ENCODE measurements at regions not wholly inside any gene's neighbourhood (a gene's known extent, or its start where the extent isn't known, plus 50 kb on each side); places are given as distances from the start of the nearest gene placed in this dataset.
A peak's percentile ranks its signal among the peaks of the same experiment; 100 is the strongest.

- ChIA-PET POLR2A (no interaction called here), CTCF (interaction anchor here (1.5 kb wide), 1 partner anchor 12 kb away, joined by 3 read pairs; no protein-coding TSS in a partner anchor)
- ATAC-seq = no peak
- no peak for DNase-seq
- intact Hi-C loops (cut with micrococcal nuclease) = no loop called here
- Mint-ChIP-seq H3K4me3 (no peak overlapping the region), H3K27ac (no peak overlapping the region), H3K27me3 (no peaks in the 10 kb centered on the region), H3K9me3 (peaks cover 2% of the 10 kb centered on the region), H3K4me1 (ENCODE audit: low read depth) (no peaks in the 10 kb centered on the region), H3K36me3 (ENCODE audit: low read depth) (no peaks in the 10 kb centered on the region)
- TF ChIP-seq CTCF (IDR thresholded peaks at IDR 0.05) = no peak
Measured at GRCh38 chr1:239644604-239645003, 258.2 kb downstream of the CHRM3 start.

GRCh38 chr1:239647045-239647444 is 260.7 kb downstream of the CHRM3 start:
- no peaks in the 10 kb centered on the region for H3K27me3 Mint-ChIP-seq
- DNase-seq (peak; percentile 56), ATAC-seq (peak; percentile 43)
- intact Hi-C loops (cut with micrococcal nuclease) = no loop called here
- TF ChIP-seq CTCF (IDR thresholded peaks at IDR 0.05) = no peak
- H3K9me3 Mint-ChIP-seq = peaks cover 2% of the 10 kb centered on the region
- POLR2A ChIA-PET = no interaction called here
- H3K4me3 Mint-ChIP-seq = no peak overlapping the region
- no peaks in the 10 kb centered on the region for H3K4me1 Mint-ChIP-seq (ENCODE audit: low read depth)
- H3K27ac Mint-ChIP-seq = no peak overlapping the region
- CTCF ChIA-PET = no interaction called here
- no peaks in the 10 kb centered on the region for H3K36me3 Mint-ChIP-seq (ENCODE audit: low read depth)

- peak; percentile 86 for ATAC-seq
Measured at GRCh38 chr1:239647964-239648632, 261.7 kb downstream of the CHRM3 start.

GRCh38 chr1:239655023-239655422 is 268.7 kb downstream of the CHRM3 start:
- no peaks in the 10 kb centered on the region for H3K27me3 Mint-ChIP-seq
- no peak for TF ChIP-seq CTCF (IDR thresholded peaks at IDR 0.05)
- no peak for ATAC-seq
- DNase-seq = no peak
- POLR2A ChIA-PET = no interaction called here
- no peaks in the 10 kb centered on the region for H3K9me3 Mint-ChIP-seq
- CTCF ChIA-PET = no interaction called here
- H3K4me1 Mint-ChIP-seq (ENCODE audit: low read depth) = no peaks in the 10 kb centered on the region
- H3K4me3 Mint-ChIP-seq = no peak overlapping the region
- no peak overlapping the region for H3K27ac Mint-ChIP-seq
- intact Hi-C loops (cut with micrococcal nuclease) = no loop called here
- H3K36me3 Mint-ChIP-seq (ENCODE audit: low read depth) = no peaks in the 10 kb centered on the region

More at GRCh38 chr1:239647964-239648632, 261.7 kb downstream of the CHRM3 start:
- no peaks in the 10 kb centered on the region for H3K27me3 Mint-ChIP-seq
- ChIA-PET POLR2A (interaction anchor here (1.0 kb wide), 1 partner anchor 71 kb away, joined by 3 read pairs; no protein-coding TSS in a partner anchor), CTCF (interaction anchor here (1.2 to 1.7 kb wide), 2 partner anchors 18 to 250 kb away, joined by 3 to 4 read pairs; no protein-coding TSS in a partner anchor)
- no peak overlapping the region for H3K27ac Mint-ChIP-seq
- no peaks in the 10 kb centered on the region for H3K9me3 Mint-ChIP-seq
- no peaks in the 10 kb centered on the region for H3K36me3 Mint-ChIP-seq (ENCODE audit: low read depth)
- intact Hi-C loops (cut with micrococcal nuclease) = no loop called here
- TF ChIP-seq CTCF (IDR thresholded peaks at IDR 0.05) = no peak
- H3K4me1 Mint-ChIP-seq (ENCODE audit: low read depth) = no peaks in the 10 kb centered on the region
- DNase-seq = peak; percentile 8
- no peak overlapping the region for H3K4me3 Mint-ChIP-seq

GRCh38 chr1:239657291-239657690 is 270.9 kb downstream of the CHRM3 start:
- H3K36me3 Mint-ChIP-seq (ENCODE audit: low read depth) = no peaks in the 10 kb centered on the region
- no peak overlapping the region for H3K4me3 Mint-ChIP-seq
- H3K27me3 Mint-ChIP-seq = no peaks in the 10 kb centered on the region
- H3K27ac Mint-ChIP-seq = no peak overlapping the region
- DNase-seq = no peak
- intact Hi-C loops (cut with micrococcal nuclease) = no loop called here
- no peaks in the 10 kb centered on the region for H3K9me3 Mint-ChIP-seq
- TF ChIP-seq CTCF (IDR thresholded peaks at IDR 0.05) = no peak
- POLR2A ChIA-PET = no interaction called here
- H3K4me1 Mint-ChIP-seq (ENCODE audit: low read depth) = no peaks in the 10 kb centered on the region
- no peak for ATAC-seq
- CTCF ChIA-PET = no interaction called here

Measured in activated CD8-positive, alpha-beta T cell treated with anti-CD3 and anti-CD28 coated beads for 36 hours (primary cell).